B cell (primary cell): ENCODE measurements at regions not wholly inside any gene's neighbourhood (a gene's known extent, or its start where the extent isn't known, plus 50 kb on each side); places are given as distances from the start of the nearest gene placed in this dataset.

Source experiments
- CTCF ChIP-seq: fragments of 200-600 bp; IDR thresholded peaks from one replicate; pipeline ENCODE4 v1.8.0; 2022; ENCODE audit warnings: antibody characterized with exemption, mild to moderate bottlenecking
- EZH2 ChIP-seq: IDR thresholded peaks from 2 replicates; pipeline ENCODE4 v1.6.1; 2012; ENCODE audit warnings: borderline replicate concordance, low read depth, mild to moderate bottlenecking, moderate library complexity, low read length; ENCODE audit not compliant: insufficient read depth, poor library complexity, severe bottlenecking

DNA sequence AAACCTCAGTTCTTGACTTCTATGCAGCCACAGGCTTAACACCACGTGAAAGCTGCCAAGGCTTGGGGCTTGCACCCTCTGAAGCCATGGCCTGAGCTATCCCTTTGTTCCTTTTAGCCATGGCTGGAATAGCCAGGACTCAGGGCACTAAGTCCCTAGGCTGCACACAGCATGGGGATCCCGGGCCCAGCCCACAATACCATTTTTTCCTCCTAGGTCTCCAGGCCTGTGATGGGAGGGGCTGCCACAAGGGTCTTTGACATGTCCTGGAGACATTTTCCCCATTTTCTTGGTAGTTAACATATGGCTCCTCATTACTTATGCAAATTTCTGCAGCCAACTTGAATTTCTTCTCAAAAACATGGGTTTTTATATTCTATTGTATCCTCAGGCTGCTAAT is 619.1 kb downstream of the NYAP2 start:
- TF ChIP-seq CTCF = no peak
- TF ChIP-seq EZH2 = no peak
